Neural progenitor cell (in vitro differentiated cells): ENCODE measurements at regions not wholly inside any gene's neighbourhood (a gene's known extent, or its start where the extent isn't known, plus 50 kb on each side); places are given as distances from the start of the nearest gene placed in this dataset.

Source experiments
- EZH2phosphoT487 ChIP-seq: fragments of 200-600 bp; sonication (generic); IDR thresholded peaks from 2 replicates; pipeline ENCODE4 v1.6.1; 2017; ENCODE audit warnings: antibody characterized with exemption
- TF ChIP-seq, protein P1 (sequence below): fragments of 200-600 bp; sonication (generic); IDR thresholded peaks from 2 replicates; pipeline ENCODE4 v1.5.1; 2017; ENCODE audit warnings: antibody characterized with exemption, mild to moderate bottlenecking

- TF ChIP-seq, protein P1, sequence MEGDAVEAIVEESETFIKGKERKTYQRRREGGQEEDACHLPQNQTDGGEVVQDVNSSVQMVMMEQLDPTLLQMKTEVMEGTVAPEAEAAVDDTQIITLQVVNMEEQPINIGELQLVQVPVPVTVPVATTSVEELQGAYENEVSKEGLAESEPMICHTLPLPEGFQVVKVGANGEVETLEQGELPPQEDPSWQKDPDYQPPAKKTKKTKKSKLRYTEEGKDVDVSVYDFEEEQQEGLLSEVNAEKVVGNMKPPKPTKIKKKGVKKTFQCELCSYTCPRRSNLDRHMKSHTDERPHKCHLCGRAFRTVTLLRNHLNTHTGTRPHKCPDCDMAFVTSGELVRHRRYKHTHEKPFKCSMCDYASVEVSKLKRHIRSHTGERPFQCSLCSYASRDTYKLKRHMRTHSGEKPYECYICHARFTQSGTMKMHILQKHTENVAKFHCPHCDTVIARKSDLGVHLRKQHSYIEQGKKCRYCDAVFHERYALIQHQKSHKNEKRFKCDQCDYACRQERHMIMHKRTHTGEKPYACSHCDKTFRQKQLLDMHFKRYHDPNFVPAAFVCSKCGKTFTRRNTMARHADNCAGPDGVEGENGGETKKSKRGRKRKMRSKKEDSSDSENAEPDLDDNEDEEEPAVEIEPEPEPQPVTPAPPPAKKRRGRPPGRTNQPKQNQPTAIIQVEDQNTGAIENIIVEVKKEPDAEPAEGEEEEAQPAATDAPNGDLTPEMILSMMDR: no peak
- no peak for TF ChIP-seq EZH2phosphoT487
Measured at GRCh38 chr12:69015831-69016230, 82.9 kb upstream of the CPM start.
